Right forelimb (tissue), 1 donor: ENCODE measurements at regions not wholly inside any gene's neighbourhood (a gene's known extent, or its start where the extent isn't known, plus 50 kb on each side); places are given as distances from the start of the nearest gene placed in this dataset.
"Not testable (repeated sequence)": the region's sequence is repeated elsewhere in the genome, so short reads cannot be mapped to it uniquely, and the experiment has no call there.

Source experiments
- DNase-seq: peaks from one replicate; pipeline ENCODE4 v3.0.0-alpha.2; 2018

GRCh38 chr14:29982171-29982570, 54.5 kb upstream of the PRKD1 start:
- DNase-seq, result no peak

- no peak for DNase-seq
These were observed 55.3 kb upstream of the PRKD1 start for GRCh38 chr14:29982993-29983392.

- not testable (repeated sequence) for DNase-seq
These were observed 62.8 kb upstream of the PRKD1 start for GRCh38 chr14:29990344-29990857.

- no peak for DNase-seq
These were observed 63.3 kb upstream of the PRKD1 start for GRCh38 chr14:29990993-29991392.

- DNase-seq, result no peak
These were observed 65.5 kb upstream of the PRKD1 start for GRCh38 chr14:29993143-29993542.

- DNase-seq, result no peak
These were observed 71.4 kb upstream of the PRKD1 start for GRCh38 chr14:29999013-29999539.

- DNase-seq, result no peak
These were observed 75.2 kb upstream of the PRKD1 start for GRCh38 chr14:30002859-30003258.

- DNase-seq, result no peak
These were observed 77.6 kb upstream of the PRKD1 start for GRCh38 chr14:30005114-30005808.

- no peak for DNase-seq
These were observed 79.0 kb upstream of the PRKD1 start for GRCh38 chr14:30006695-30007094.

GRCh38 chr14:30015489-30015888, 87.8 kb upstream of the PRKD1 start:
- DNase-seq, result no peak

GRCh38 chr14:30016002-30016401, 88.4 kb upstream of the PRKD1 start:
- DNase-seq, result no peak

- no peak for DNase-seq
These were observed 89.8 kb upstream of the PRKD1 start for GRCh38 chr14:30017370-30017993.

GRCh38 chr14:30020271-30020670, 92.6 kb upstream of the PRKD1 start:
- DNase-seq, result no peak

GRCh38 chr14:30020687-30021086, 93.0 kb upstream of the PRKD1 start:
- DNase-seq, result no peak

GRCh38 chr14:30023350-30023749, 95.7 kb upstream of the PRKD1 start:
- DNase-seq, result not testable (repeated sequence)

- no peak for DNase-seq
These were observed 106.5 kb upstream of the PRKD1 start for GRCh38 chr14:30034152-30034551.

GRCh38 chr14:30035361-30035760, 107.7 kb upstream of the PRKD1 start:
- no peak for DNase-seq

GRCh38 chr14:30045720-30046119, 118.1 kb upstream of the PRKD1 start:
- DNase-seq, result no peak

- no peak for DNase-seq
These were observed 125.5 kb upstream of the PRKD1 start for GRCh38 chr14:30053103-30053502.

- no peak for DNase-seq
These were observed 126.6 kb upstream of the PRKD1 start for GRCh38 chr14:30054201-30054600.

GRCh38 chr14:30058401-30058800, 130.8 kb upstream of the PRKD1 start:
- no peak for DNase-seq

GRCh38 chr14:30063746-30064145, 136.1 kb upstream of the PRKD1 start:
- no peak for DNase-seq

- DNase-seq, result no peak
These were observed 136.8 kb upstream of the PRKD1 start for GRCh38 chr14:30064454-30064853.

- no peak for DNase-seq
These were observed 141.9 kb upstream of the PRKD1 start for GRCh38 chr14:30069536-30069935.
